AG09319 (cell line): ENCODE measurements at regions not wholly inside any gene's neighbourhood (a gene's known extent, or its start where the extent isn't known, plus 50 kb on each side); places are given as distances from the start of the nearest gene placed in this dataset.

Experiments
- DNase-seq: peaks from one replicate; pipeline ENCODE4 v3.0.0-alpha.2; 2010; ENCODE audit warnings: low read depth; ENCODE audit errors: extremely low read depth
- TF ChIP-seq, protein P1 (sequence below): IDR thresholded peaks from 2 replicates; pipeline ENCODE4 v1.5.1; 2011; ENCODE audit warnings: low read depth, mild to moderate bottlenecking, inconsistent platforms, low read length, moderate library complexity

DNA sequence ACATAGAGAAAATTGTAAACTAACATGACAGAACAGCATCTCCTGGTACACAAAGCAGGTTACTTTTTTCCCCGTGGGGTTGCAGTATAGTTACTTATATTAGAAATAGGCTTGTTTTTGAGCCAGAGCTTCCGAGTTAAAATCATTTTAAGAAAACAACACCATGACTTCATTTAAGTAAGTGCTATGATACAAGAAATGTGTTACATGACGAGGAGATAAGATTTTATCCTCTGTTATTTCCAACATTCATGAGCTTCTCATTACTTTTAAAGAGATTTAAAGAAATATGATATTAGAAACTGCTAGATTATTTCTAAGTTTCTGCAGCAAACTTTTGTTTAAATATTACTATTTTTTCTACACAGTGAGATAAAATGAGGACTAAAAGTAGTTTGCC lies 968.7 kb downstream of the GATA3 start:
- TF ChIP-seq, protein P1, sequence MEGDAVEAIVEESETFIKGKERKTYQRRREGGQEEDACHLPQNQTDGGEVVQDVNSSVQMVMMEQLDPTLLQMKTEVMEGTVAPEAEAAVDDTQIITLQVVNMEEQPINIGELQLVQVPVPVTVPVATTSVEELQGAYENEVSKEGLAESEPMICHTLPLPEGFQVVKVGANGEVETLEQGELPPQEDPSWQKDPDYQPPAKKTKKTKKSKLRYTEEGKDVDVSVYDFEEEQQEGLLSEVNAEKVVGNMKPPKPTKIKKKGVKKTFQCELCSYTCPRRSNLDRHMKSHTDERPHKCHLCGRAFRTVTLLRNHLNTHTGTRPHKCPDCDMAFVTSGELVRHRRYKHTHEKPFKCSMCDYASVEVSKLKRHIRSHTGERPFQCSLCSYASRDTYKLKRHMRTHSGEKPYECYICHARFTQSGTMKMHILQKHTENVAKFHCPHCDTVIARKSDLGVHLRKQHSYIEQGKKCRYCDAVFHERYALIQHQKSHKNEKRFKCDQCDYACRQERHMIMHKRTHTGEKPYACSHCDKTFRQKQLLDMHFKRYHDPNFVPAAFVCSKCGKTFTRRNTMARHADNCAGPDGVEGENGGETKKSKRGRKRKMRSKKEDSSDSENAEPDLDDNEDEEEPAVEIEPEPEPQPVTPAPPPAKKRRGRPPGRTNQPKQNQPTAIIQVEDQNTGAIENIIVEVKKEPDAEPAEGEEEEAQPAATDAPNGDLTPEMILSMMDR: no peak
- no peak for DNase-seq

DNA sequence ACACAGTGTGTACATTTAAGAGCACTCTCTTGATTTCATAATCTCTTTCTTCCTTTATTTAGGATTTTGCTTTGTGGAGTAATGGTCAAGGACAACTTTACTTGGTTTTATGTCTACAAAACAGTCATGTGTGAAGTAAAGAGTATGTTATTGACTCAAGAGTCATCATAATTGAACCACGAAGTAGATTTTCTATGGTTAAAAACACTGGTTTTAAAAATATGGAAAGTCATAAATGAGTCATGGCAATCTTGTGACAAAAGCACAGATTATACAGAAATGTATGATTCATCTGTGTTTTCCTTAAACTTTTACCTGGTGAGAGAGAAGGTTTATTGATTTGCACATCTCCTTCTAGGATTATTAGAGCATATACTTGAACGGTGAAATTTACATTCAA lies 969.7 kb downstream of the GATA3 start:
- TF ChIP-seq, protein P1: no peak
- no peak for DNase-seq

DNA sequence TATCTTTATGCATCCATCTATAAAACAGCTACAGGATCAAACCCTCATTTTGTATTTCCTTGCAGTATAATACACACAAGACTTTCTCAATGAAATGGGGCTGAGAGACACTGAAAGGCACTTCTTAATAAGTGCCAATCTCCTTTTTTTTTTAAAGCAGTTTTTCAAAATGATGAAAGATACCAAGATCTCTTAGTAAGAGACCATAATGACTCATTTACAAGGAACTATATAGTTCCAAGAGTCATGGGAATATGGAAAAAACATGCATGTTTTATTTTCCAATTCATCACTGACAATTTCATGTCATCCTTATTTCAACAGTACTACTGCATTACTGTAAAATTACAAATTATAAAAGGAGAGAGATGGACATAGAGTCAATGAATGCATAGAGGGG lies 973.7 kb downstream of the GATA3 start:
- TF ChIP-seq, protein P1: no peak
- DNase-seq: no peak

DNA sequence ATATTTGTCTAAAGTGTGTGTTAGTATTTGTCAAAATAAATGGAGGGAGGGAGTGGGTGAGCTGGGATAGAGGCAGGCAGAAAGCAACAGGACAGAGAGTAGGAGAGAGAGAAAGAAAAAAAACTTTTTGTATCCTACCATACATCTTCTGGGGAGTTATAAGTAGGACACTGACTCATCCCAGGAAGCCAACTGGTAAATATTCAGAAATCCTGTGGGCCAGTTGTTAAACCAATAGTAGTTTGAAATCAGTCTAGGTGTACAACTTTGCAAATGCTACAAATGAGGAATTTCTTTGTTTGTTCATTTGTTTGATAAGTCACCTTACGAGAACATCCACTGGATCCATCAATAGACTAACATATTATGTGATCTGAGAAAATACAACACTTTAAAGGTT lies 980.9 kb downstream of the GATA3 start:
- TF ChIP-seq, protein P1: no peak
- no peak for DNase-seq

DNA sequence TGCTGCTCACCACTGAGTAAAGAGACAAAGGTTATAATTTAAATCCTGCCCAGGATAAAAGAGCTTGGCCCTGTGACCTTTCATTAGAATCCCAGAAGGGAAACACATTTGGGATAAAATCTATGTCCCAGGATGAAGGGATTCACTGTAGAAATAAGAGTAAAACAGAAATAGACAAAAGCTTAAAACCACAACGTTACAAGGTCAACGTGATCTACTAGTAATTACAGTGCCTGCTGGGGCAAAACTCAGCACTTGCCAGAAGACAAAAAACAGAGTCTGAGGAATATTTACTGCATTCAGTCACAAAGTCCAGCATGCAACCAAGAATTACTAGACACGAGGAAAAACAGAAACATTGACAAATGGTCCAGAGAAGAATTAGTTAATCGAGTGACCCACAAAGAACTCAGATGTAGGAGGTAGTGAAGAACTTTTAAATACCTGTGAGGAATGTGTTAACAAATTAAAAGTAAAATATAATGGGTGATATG lies 982.3 kb downstream of the GATA3 start:
- TF ChIP-seq, protein P1: no peak
- no peak for DNase-seq

DNA sequence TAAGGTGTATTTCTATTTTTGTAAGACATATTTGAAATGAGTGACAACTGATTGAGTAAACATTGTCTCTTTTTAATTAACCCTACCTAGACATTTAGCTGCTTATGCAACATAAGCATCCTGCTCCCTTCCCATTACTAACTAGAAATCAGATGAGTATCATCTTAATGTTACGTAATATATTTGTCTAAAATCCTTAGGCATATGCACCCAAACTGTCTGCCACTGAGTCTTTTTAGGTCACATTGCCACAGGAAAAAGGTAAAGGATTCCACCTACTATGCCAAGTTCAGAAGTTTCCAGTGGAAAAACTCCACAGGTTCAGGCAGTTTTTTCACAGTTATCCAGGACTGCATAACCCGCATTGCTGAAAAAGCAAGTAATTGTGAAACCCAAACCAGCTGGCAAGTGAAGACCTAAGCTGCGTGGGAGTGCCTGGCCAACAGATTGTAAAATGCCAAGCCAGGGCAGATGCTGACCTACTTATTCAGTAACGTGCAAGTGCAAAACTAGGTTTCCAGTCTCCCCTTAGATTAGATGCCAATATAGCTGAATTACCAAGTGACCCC lies 983.7 kb downstream of the GATA3 start:
- TF ChIP-seq, protein P1: no peak
- no peak for DNase-seq

DNA sequence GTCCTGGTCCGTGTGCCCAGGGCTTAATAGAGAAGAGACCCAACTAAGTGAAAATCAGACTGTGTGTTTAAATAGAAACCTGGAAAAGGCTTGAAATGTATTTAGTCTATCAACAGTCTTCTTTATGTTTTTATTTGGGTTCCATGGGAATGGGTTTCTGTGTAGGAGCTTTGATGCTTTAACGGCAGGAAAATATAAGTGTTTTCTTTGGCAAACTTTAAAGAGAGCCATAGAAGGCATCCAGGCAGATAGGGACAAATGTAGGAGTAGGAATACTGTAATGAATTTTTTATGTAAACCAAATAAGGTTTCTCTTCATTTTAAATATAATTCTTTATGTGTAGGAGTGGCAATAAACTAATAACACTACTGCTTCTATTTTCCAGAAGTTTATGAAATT lies 989.0 kb downstream of the GATA3 start:
- TF ChIP-seq, protein P1: no peak
- no peak for DNase-seq
